Gastroesophageal sphincter (tissue), 3 donors: ENCODE measurements at regions not wholly inside any gene's neighbourhood (a gene's known extent, or its start where the extent isn't known, plus 50 kb on each side); places are given as distances from the start of the nearest gene placed in this dataset.

ENCODE experiments used
- EP300 ChIP-seq: sonication (generic); formaldehyde crosslinking; IDR thresholded peaks from one replicate; pipeline ENCODE4 v1.6.1; 2017; ENCODE audit warnings: antibody characterized with exemption, mild to moderate bottlenecking
- POLR2A ChIP-seq, 2 donors: fragments of 450-650 bp; IDR thresholded peaks; one replicate each; pipeline ENCODE4 v1.6.1; 2017; ENCODE audit warnings: antibody characterized with exemption in 2 of 2, mild to moderate bottlenecking in 2 of 2, moderate library complexity in 1 of 2
- TF ChIP-seq, protein P1 (sequence below), 4 experiments: fragments of 200-600 bp in 2 of 4; fragments of 450-650 bp in 2 of 4; sonication (generic) in 1 of 4; IDR thresholded peaks; one replicate each; pipeline ENCODE4 v1.5.1; 2017 to 2019; ENCODE audit warnings: antibody characterized with exemption in 4 of 4, mild to moderate bottlenecking in 2 of 4, moderate library complexity in 2 of 4

DNA sequence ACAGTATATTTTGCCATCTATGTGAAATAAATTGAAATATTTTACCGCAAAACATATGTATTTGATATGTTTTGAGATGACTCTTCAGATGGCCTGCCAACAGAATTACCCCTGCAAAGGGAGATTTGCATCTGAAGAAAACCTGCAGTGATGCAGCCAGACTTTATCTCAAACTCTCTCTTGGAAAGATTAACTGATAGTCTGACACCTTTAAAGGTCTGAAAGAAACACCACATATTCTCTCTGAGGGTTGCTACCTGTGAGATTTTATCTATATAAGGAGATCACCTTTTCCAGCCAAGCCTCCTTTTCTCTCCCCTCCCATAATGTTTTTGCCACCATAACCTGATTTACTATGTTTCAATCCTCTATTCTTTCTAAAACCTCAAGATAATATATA is 1106.3 kb upstream of the IGFBP7 start:
- TF ChIP-seq, protein P1, sequence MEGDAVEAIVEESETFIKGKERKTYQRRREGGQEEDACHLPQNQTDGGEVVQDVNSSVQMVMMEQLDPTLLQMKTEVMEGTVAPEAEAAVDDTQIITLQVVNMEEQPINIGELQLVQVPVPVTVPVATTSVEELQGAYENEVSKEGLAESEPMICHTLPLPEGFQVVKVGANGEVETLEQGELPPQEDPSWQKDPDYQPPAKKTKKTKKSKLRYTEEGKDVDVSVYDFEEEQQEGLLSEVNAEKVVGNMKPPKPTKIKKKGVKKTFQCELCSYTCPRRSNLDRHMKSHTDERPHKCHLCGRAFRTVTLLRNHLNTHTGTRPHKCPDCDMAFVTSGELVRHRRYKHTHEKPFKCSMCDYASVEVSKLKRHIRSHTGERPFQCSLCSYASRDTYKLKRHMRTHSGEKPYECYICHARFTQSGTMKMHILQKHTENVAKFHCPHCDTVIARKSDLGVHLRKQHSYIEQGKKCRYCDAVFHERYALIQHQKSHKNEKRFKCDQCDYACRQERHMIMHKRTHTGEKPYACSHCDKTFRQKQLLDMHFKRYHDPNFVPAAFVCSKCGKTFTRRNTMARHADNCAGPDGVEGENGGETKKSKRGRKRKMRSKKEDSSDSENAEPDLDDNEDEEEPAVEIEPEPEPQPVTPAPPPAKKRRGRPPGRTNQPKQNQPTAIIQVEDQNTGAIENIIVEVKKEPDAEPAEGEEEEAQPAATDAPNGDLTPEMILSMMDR (IDR thresholded peaks at IDR 0.05) = no peak
- TF ChIP-seq POLR2A (IDR thresholded peaks at IDR 0.05) (no peak), EP300 (no peak)
